HG03039 (cell line): ENCODE measurements at regions not wholly inside any gene's neighbourhood (a gene's known extent, or its start where the extent isn't known, plus 50 kb on each side); places are given as distances from the start of the nearest gene placed in this dataset.

Experiments used
- ATAC-seq: cut with Tn5 transposase; IDR thresholded peaks from one replicate; pipeline ENCODE4 v1.9.1; 2021; ENCODE audit warnings: mild to moderate bottlenecking, moderate library complexity; ENCODE audit not compliant: unreplicated experiment

DNA sequence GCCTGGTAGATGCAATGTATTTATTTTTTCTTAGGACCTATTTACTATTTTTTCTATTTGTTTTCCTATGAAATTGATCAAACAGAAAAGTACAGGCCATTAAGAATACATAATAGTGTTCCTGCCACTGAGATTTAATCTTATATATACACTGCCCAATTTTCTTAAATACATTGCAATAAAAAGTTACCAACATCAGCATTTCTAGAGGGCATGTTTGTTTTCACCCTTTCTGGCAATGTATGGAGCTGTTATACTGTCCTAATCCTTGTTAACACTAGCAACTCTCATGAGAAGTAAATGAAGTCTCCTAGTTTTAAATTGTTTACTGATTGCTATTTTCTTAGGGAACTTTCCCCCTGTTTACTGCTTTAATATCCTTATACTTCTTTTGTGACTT is 359.1 kb upstream of the SEMA3A start:
- no peak for ATAC-seq

DNA sequence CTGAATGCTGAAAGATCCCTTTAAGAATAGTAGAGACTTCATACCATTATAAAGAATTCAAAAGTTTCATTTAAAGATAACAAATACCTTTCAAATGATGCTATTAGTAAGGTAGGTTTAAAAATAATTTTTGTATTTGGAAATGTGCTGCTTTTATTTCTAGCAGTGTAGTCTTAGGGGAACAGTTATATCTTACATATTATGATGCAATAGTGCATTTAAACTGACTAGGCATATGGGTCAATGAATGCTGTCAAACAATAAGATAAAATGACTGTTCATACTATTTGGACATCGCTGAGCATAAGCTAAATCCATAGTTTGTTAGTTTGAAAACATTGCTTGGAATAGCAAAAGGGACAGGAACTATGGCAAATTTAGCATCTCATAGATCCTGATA is 354.8 kb upstream of the SEMA3A start:
- no peak for ATAC-seq

- no peak for ATAC-seq
These were observed 354.1 kb upstream of the SEMA3A start for GRCh38 chr7:84548366-84549365.

DNA sequence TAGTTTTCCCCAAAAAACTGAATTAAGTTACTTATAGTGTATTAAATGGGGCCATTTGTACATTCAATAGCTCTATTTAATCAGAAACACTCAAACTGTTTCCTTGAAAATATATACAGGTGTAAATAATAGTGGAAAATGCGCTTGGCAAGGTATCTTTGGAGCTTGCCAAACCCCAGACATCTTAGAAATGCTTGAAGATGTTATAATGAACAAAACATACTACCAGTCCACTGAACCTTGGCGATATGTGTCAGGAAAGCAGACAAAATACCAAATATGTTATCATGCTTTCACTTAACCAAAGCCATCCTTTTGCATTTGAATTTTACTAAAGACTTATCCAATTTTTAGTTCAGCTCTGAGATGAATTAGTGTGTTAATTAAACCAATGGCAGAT is 352.7 kb upstream of the SEMA3A start:
- ATAC-seq: no peak

DNA sequence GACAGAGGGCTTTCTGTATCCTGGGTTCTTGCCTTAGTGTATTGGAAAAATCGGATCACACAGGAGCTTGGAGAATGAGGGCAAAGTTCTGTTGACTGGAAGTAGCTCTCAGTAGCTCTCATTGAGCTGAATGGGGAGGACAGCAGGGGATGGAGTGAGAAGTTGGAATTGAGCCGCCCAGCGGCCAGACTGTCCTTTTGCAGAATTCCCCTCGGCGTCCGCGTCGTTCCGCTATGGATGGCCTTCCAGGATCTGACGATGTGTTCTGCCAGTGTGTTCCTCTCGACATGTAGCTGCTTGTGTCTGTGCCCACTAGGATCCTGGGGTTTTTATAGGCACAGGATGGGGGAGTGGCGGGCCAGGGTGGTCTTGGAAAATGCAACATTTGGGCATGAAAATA is 351.8 kb upstream of the SEMA3A start:
- no peak for ATAC-seq

- ATAC-seq: no peak
These were observed 343.7 kb upstream of the SEMA3A start for GRCh38 chr7:84538268-84538667.

DNA sequence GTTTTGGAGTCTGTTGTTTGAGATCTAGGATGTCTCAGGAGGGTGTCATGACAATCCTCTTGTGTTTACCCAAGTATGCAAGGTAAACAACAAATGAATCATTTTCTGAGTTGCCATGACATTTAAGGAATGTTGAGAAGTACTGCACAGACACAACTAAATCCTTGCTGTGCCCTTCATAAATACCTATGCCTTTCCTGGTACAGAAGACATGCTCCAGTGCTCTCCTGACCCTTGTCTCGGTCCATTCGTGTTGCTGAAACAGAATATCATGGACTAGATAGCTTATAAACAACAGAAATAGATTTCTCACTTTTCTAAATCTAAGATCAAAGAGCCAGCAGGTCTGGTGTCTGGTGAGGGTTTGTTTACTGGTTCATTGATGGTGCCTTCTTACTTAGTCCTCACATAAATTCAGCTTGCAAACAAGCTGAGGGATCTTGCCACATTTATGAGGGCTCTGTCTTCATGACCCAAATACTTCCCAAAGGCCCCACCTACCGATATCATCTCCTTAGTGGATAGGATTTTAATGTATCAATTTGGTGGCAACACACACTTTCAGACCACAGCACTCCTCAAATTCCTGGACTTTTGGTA is 341.8 kb upstream of the SEMA3A start:
- no peak for ATAC-seq

GRCh38 chr7:84535580-84536270 is 341.1 kb upstream of the SEMA3A start:
- no peak for ATAC-seq

DNA sequence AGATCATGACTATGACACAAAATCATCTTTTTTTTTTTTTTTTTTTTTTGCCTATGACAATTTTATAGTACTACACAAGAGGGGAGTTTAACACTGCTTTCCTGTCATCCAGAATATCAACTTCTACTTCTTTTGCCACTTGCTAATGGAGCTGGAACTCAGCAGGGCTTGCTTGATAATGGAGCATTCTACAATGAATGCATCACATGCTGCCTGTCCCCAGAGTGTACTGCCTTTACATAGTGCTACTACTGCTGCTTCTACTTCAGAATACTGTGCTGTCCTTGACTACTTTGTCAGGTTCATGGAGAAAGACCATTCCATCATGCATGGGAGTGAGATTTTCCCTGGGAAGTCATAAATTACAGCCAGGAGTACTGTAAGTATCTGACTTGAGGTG is 338.6 kb upstream of the SEMA3A start:
- no peak for ATAC-seq

DNA sequence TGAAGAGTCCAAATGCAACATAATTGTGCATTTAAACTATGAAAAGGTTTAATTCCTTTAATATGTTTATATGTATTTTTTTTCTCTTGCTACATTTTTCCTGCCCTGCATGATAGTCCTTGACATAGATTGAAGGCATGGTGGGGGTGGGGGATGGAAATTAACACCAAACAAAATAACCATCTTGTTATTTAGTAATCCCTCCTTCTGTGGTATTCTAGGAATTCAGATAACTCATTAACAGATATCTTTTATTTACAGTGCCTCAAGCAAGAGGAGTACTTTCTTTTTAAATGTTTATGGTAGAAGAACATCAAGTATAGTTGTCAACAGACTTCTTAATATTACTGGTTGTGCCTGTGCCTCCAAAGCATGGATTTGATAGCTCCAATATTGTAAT is 337.6 kb upstream of the SEMA3A start:
- ATAC-seq: no peak

- ATAC-seq: no peak
These were observed 335.1 kb upstream of the SEMA3A start for GRCh38 chr7:84529480-84530205.

DNA sequence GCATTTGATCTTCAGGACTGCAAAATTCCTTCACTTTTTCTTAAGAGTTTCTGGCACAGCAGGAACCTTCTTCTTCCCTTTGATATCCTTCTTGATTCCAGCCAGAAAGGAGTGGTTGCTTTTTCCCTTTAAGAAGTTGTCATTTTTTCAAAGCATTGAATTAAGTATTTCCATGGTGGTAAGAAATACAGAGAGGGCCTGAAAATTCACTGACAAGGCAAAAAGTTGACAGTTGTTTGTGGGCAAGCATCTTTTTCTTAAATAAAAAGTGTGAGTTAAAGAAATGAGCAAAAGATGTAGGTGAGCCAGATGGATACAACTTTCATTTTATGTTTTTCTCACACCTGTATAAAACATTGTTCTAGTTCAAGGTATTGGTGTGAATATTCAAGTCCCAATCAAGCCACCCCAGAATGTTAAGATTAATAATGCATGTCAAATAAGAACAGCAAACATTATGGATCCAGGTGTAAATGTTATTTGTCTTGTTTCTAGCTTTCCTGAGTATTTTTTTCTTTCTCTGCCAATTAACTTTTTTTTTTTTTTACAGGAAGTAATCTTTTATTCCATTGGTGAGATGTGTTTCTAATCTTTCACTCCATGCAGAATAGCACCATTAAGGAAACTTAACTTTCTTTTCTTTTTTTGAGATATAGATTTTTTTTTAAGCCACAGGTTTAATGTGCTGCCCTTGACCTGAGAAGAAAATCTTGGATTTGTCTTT is 334.3 kb upstream of the SEMA3A start:
- no peak for ATAC-seq

DNA sequence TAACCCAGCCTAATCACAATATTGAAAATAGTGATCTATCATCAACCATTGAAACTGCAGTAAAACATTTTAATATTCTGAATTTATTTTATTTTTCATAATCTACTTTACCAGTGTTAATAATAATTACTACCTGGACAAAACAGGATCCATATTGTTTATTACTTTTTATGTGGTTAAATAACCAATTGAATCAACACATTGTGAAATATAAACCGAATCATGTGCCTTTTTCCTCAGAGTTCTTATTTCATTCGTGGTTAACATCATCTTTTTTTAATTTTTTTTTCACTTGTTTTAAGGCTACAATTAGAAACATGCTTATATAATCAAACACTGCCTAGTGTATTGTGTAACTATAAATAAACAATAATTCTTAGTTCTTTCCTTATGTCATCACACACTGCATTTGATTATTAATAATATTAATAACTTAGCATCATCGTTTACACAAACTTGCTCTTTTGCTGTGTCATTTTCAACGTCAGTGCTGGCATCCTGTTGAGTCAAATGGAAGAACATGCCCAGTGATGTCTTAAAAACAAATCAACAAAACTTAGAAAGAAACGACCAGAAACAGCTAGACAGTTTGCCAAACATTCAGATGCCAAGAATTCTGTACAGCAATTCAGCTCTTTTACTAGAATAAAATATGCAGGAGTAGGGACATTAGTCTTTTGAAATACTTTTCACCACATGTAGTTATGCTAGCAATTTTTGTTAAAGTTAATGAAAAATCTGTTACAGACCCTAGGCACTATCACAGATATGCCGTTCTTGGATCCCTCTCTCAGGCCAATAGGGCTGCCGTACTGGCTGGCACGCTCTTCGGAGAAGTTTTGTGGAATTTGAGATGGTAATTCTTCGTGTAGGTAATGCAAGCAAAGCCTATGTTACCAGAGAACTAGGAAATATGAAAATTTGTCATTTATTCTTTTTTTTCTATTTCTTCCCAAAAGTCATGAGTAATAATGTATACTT is 330.4 kb upstream of the SEMA3A start:
- ATAC-seq: no peak

- ATAC-seq: no peak
These were observed 318.5 kb upstream of the SEMA3A start for GRCh38 chr7:84513061-84513460.

DNA sequence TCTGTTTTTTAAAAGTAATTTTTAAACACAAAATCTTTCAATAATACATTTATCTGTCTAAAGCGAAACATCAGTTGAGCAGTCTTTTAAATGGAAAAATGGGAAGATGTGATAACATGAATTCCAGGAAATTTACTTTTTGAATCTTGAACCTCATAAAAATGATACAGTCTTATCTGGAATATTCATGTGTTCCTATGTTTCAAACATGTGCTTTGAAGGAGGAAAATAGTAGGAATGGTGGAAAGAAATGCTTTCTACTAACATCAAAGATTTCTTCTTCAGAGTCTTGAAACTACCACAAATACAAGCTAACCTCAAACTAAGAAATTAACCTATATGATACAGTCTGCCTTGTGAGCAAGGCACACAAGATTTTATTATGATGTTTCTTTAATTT is 317.5 kb upstream of the SEMA3A start:
- no peak for ATAC-seq

- ATAC-seq: no peak
These were observed 315.9 kb upstream of the SEMA3A start for GRCh38 chr7:84510505-84510904.

GRCh38 chr7:84509522-84509921 is 314.9 kb upstream of the SEMA3A start:
- ATAC-seq: no peak

GRCh38 chr7:84508606-84509005 is 314.0 kb upstream of the SEMA3A start:
- ATAC-seq: no peak

DNA sequence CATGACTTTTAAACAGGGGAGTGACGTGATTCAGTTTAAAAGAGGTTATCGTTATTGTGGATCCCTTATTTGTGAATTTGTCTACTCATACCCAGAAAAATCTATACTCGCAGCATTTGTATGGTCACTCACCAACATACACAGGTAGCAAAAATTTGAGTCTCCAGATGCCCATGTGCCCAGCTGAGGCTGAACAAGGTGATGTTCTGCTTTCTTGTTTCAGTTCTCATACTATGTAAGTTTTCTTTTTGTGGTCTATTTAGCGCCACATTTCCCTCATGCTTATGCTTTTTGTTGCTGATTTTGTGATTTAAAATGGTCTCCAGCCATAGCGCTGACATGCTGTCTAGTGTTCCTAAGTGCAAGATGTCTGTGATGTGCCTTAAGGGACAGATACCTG is 312.9 kb upstream of the SEMA3A start:
- no peak for ATAC-seq
